Aorta (tissue), 5 donors: ENCODE measurements at regions not wholly inside any gene's neighbourhood (a gene's known extent, or its start where the extent isn't known, plus 50 kb on each side); places are given as distances from the start of the nearest gene placed in this dataset.

ENCODE experiments used
- ATAC-seq: fragments of 200-7000 bp; cut with Tn5 transposase; one replicate; pipeline ENCODE4 v1.9.1; 2022; ENCODE audit warnings: moderate library complexity; ENCODE audit not compliant: low FRiP score
- DNase-seq, 2 donors: peaks; one replicate each; pipeline ENCODE4 v3.0.0-alpha.2; 2020
- H3K27ac ChIP-seq, 2 donors: one replicate each; pipeline ENCODE4 v1.5.1; 2013; ENCODE audit warnings: low read length in 2 of 2, mild to moderate bottlenecking in 2 of 2, moderate library complexity in 2 of 2, control low read depth in 1 of 2, inconsistent platforms in 1 of 2, low read depth in 1 of 2
- H3K27me3 ChIP-seq, 2 donors: one replicate each; pipeline ENCODE4 v1.6.1; 2013; ENCODE audit warnings: control low read depth in 1 of 2, low read length in 1 of 2, mild to moderate bottlenecking in 1 of 2, moderate library complexity in 1 of 2; ENCODE audit not compliant: insufficient read depth in 2 of 2, control insufficient read depth in 1 of 2
- H3K36me3 ChIP-seq, 2 donors: one replicate each; pipeline ENCODE4 v1.6.1; 2013; ENCODE audit warnings: control low read depth in 1 of 2, low read length in 1 of 2, mild to moderate bottlenecking in 1 of 2; ENCODE audit not compliant: insufficient read depth in 2 of 2, control insufficient read depth in 1 of 2
- H3K4me1 ChIP-seq, 2 donors: one replicate each; pipeline ENCODE4 v1.6.1; 2013; ENCODE audit warnings: low read length in 2 of 2, control low read depth in 1 of 2, mild to moderate bottlenecking in 1 of 2, moderate library complexity in 1 of 2; ENCODE audit not compliant: insufficient read depth in 2 of 2, control insufficient read depth in 1 of 2
- H3K4me3 ChIP-seq, 2 donors: one replicate each; pipeline ENCODE4 v1.5.1; 2013; ENCODE audit warnings: low read length in 2 of 2, control low read depth in 1 of 2, mild to moderate bottlenecking in 1 of 2
- H3K9me3 ChIP-seq: one replicate; pipeline ENCODE4 v1.6.1; 2013; ENCODE audit warnings: mild to moderate bottlenecking, low read length; ENCODE audit not compliant: control insufficient read depth
- WGBS, 2 donors: extraction: QIAGEN DNeasy Blood & Tissue Kit; methylation state at CpG; one replicate each; pipeline ENCODE4 v1.1.7; 2013; 5-methylcytosine and 5-hydroxymethylcytosine counted together
- intact Hi-C, 2 donors: fragments of 100-400 bp; cut with DNase I; formaldehyde crosslinking; loops; one replicate each; pipeline versions ENCODE4 v1.14.2 to v1.15.0; 2022
- donor health status: healthy with polysubstance abuse.
- donor health status: Bipolar disorder and iron deficiency.
- donor health status: DM: no; HTN: no; CAD: no.
- donor health status: DM: no; HTN: no; CAD: no.
- donor health status: DM: yes; HTN: yes; CAD: no.

GRCh38 chr12:72723732-72724131 is 451.6 kb downstream of the TRHDE start:
- no peak overlapping the region for H3K4me3 ChIP-seq
- 9 to 26% methylated on average over 1 of the region's 1 CpG for WGBS, 2 donors
- no peaks in the 10 kb centered on the region for H3K27me3 ChIP-seq

GRCh38 chr12:72729451-72730010 is 457.4 kb downstream of the TRHDE start:
- 67 to 80% methylated on average over 1 of the region's 1 CpG for WGBS, 2 donors
- H3K4me1 ChIP-seq = no peaks in the 10 kb centered on the region
- no peaks in the 10 kb centered on the region for H3K36me3 ChIP-seq
- intact Hi-C loops = no loop called here
- no peak overlapping the region for H3K27ac ChIP-seq
- no peaks in the 10 kb centered on the region for H3K9me3 ChIP-seq
- DNase-seq (no peak), ATAC-seq (no peak)
- H3K4me3 ChIP-seq = no peak overlapping the region
- no peaks in the 10 kb centered on the region for H3K27me3 ChIP-seq

More at GRCh38 chr12:72723732-72724131, 451.6 kb downstream of the TRHDE start:
- H3K36me3 ChIP-seq = no peaks in the 10 kb centered on the region
- H3K27ac ChIP-seq = no peak overlapping the region
- DNase-seq (no peak), ATAC-seq (no peak)
- peaks cover 1% of the 10 kb centered on the region for H3K9me3 ChIP-seq
- H3K4me1 ChIP-seq = no peaks in the 10 kb centered on the region
- intact Hi-C loops = no loop called here

- no peaks in the 10 kb centered on the region for H3K9me3 ChIP-seq
- ATAC-seq = no peak
- no peaks in the 10 kb centered on the region for H3K4me1 ChIP-seq
- no peak overlapping the region for H3K27ac ChIP-seq
- DNase-seq = no peak
- H3K4me3 ChIP-seq = no peak overlapping the region
- WGBS, 2 donors = 90 to 93% methylated on average over 2 of the region's 2 CpGs
- no peaks in the 10 kb centered on the region for H3K36me3 ChIP-seq
- intact Hi-C loops = no loop called here
- no peaks in the 10 kb centered on the region for H3K27me3 ChIP-seq
Observed at GRCh38 chr12:72734581-72734980, 462.4 kb downstream of the TRHDE start.

GRCh38 chr12:72738811-72739210 is 466.6 kb downstream of the TRHDE start:
- Histone ChIP-seq H3K36me3 (no peaks in the 10 kb centered on the region), H3K27ac (no peak overlapping the region), H3K4me3 (no peak overlapping the region), H3K9me3 (peaks cover 1% of the 10 kb centered on the region), H3K27me3 (no peaks in the 10 kb centered on the region), H3K4me1 (no peaks in the 10 kb centered on the region)
- intact Hi-C loops = no loop called here
- DNase-seq (no peak), ATAC-seq (no peak)
- 61 to 70% methylated on average over 2 of the region's 2 CpGs for WGBS, 2 donors

GRCh38 chr12:72740064-72740463 is 467.9 kb downstream of the TRHDE start:
- no peaks in the 10 kb centered on the region for H3K36me3 ChIP-seq
- no peaks in the 10 kb centered on the region for H3K27me3 ChIP-seq
- peaks cover 1% of the 10 kb centered on the region for H3K9me3 ChIP-seq
- no peak for DNase-seq
- intact Hi-C loops = no loop called here
- 94 to 95% methylated on average over 1 of the region's 1 CpG for WGBS, 2 donors
- ATAC-seq = no peak
- no peak overlapping the region for H3K4me3 ChIP-seq
- no peaks in the 10 kb centered on the region for H3K4me1 ChIP-seq
- no peak overlapping the region for H3K27ac ChIP-seq

GRCh38 chr12:72742568-72742967 is 470.4 kb downstream of the TRHDE start:
- Histone ChIP-seq H3K9me3 (peaks cover 1% of the 10 kb centered on the region), H3K27me3 (no peaks in the 10 kb centered on the region), H3K4me3 (no peak overlapping the region), H3K4me1 (no peaks in the 10 kb centered on the region), H3K36me3 (no peaks in the 10 kb centered on the region), H3K27ac (no peak overlapping the region)
- ATAC-seq (no peak), DNase-seq (no peak)
- intact Hi-C loops = no loop called here

- H3K27me3 ChIP-seq = no peaks in the 10 kb centered on the region
- H3K27ac ChIP-seq = no peak overlapping the region
- DNase-seq (no peak), ATAC-seq (no peak)
- H3K36me3 ChIP-seq = no peaks in the 10 kb centered on the region
- H3K4me3 ChIP-seq = no peak overlapping the region
- intact Hi-C loops = no loop called here
- WGBS, 2 donors = 56 to 65% methylated on average over 2 of the region's 2 CpGs
- no peaks in the 10 kb centered on the region for H3K4me1 ChIP-seq
- no peaks in the 10 kb centered on the region for H3K9me3 ChIP-seq
Observed at GRCh38 chr12:72746048-72746447, 473.9 kb downstream of the TRHDE start.

GRCh38 chr12:72747111-72747849 is 475.1 kb downstream of the TRHDE start:
- H3K4me3 ChIP-seq = no peak overlapping the region
- intact Hi-C loops = no loop called here
- DNase-seq (no peak), ATAC-seq (no peak)
- H3K27ac ChIP-seq = no peak overlapping the region
- H3K36me3 ChIP-seq = no peaks in the 10 kb centered on the region
- 67 to 74% methylated on average over 4 of the region's 4 CpGs for WGBS, 2 donors
- H3K27me3 ChIP-seq = no peaks in the 10 kb centered on the region
- H3K9me3 ChIP-seq = peaks cover 1% of the 10 kb centered on the region
- H3K4me1 ChIP-seq = no peaks in the 10 kb centered on the region

GRCh38 chr12:72748971-72749370 is 476.8 kb downstream of the TRHDE start:
- WGBS, 2 donors = 93 to 95% methylated on average over 1 of the region's 1 CpG
- ATAC-seq (no peak), DNase-seq (no peak)
- H3K36me3 ChIP-seq = no peaks in the 10 kb centered on the region
- H3K4me3 ChIP-seq = no peak overlapping the region
- peaks cover 1% of the 10 kb centered on the region for H3K9me3 ChIP-seq
- H3K4me1 ChIP-seq = no peaks in the 10 kb centered on the region
- no peak overlapping the region for H3K27ac ChIP-seq
- no peaks in the 10 kb centered on the region for H3K27me3 ChIP-seq
- intact Hi-C loops = no loop called here
